HEK293 (cell line): ENCODE measurements at regions not wholly inside any gene's neighbourhood (a gene's known extent, or its start where the extent isn't known, plus 50 kb on each side); places are given as distances from the start of the nearest gene placed in this dataset.

Experiments
- CTCF ChIA-PET: fragments of 350-600 bp; formaldehyde crosslinking; extraction: SDS; loops from one replicate; lab custom pipeline; 2021; ENCODE audit warnings: antibody characterized with exemption; lab: Yijun Ruan, JAX
- POLR2A ChIA-PET: fragments of 300-600 bp; formaldehyde crosslinking; extraction: SDS; loops from one replicate; lab custom pipeline; 2020; ENCODE audit warnings: antibody characterized with exemption, inconsistent platforms; lab: Yijun Ruan, JAX
- H3K27ac ChIP-seq: fragments of 200-500 bp; sonication (Bioruptor generic); 2 replicates; pipeline ENCODE4 v1.5.1; 2014; ENCODE audit warnings: low read depth, low read length, control low read depth, inconsistent platforms; ENCODE audit errors: extremely low read depth
- H3K36me3 ChIP-seq, 2 experiments: fragments of 200-500 bp in 1 of 2; sonication (Bioruptor generic) in 1 of 2; 1 replicate in 1 of 2; 2 replicates in 1 of 2; pipeline ENCODE4 v1.5.1; 2014 to 2017; ENCODE audit warnings: inconsistent platforms in 2 of 2, low read length in 2 of 2; ENCODE audit not compliant: control insufficient read depth in 2 of 2, insufficient read depth in 1 of 2
- H3K4me1 ChIP-seq: fragments of 200-500 bp; sonication (Bioruptor generic); 2 replicates; pipeline ENCODE4 v1.5.1; 2014; ENCODE audit warnings: mild to moderate bottlenecking, low read length, inconsistent platforms; ENCODE audit not compliant: control insufficient read depth, insufficient read depth
- H3K4me3 ChIP-seq: 2 replicates; pipeline ENCODE4 v1.5.1; 2011; ENCODE audit warnings: low read depth, mild to moderate bottlenecking, control low read depth, low read length, moderate library complexity
- H3K9me3 ChIP-seq: fragments of 200-500 bp; sonication (Bioruptor generic); 2 replicates; pipeline ENCODE4 v1.5.1; 2014; ENCODE audit warnings: low read depth, low read length, inconsistent platforms; ENCODE audit not compliant: control insufficient read depth, insufficient read depth
- HOXC10 ChIP-seq: sonication (generic); formaldehyde crosslinking; IDR thresholded peaks from 2 replicates; pipeline ENCODE4 v1.8.1; 2023; ENCODE audit warnings: mild to moderate bottlenecking, missing genetic modification reagents
- KLF1 ChIP-seq: fragments of 450-650 bp; formaldehyde crosslinking; IDR thresholded peaks from 2 replicates; pipeline ENCODE4 v1.5.1; 2016; ENCODE audit warnings: missing biosample characterization, missing genetic modification characterization
- SP3 ChIP-seq: fragments of 450-650 bp; formaldehyde crosslinking; IDR thresholded peaks from 2 replicates; pipeline ENCODE4 v1.5.1; 2016; ENCODE audit warnings: missing biosample characterization, missing genetic modification characterization
- YY1 ChIP-seq: fragments of 450-650 bp; formaldehyde crosslinking; IDR thresholded peaks from 2 replicates; pipeline ENCODE4 v1.5.1; 2018; ENCODE audit warnings: missing biosample characterization, missing genetic modification characterization
- ZNF140 ChIP-seq: fragments of 450-650 bp; formaldehyde crosslinking; IDR thresholded peaks from 2 replicates; pipeline ENCODE4 v1.5.1; 2016; ENCODE audit warnings: missing biosample characterization, missing genetic modification characterization
- ZNF174 ChIP-seq: fragments of 450-650 bp; formaldehyde crosslinking; IDR thresholded peaks from 2 replicates; pipeline ENCODE4 v1.5.0; 2017; ENCODE audit warnings: missing biosample characterization, mild to moderate bottlenecking, missing genetic modification characterization
- ZNF292 ChIP-seq: fragments of 450-650 bp; formaldehyde crosslinking; IDR thresholded peaks from 2 replicates; pipeline ENCODE4 v1.5.1; 2016; ENCODE audit warnings: low read depth, missing biosample characterization, missing genetic modification characterization, borderline replicate concordance
- ZNF350 ChIP-seq: fragments of 450-650 bp; formaldehyde crosslinking; IDR thresholded peaks from 2 replicates; pipeline ENCODE4 v1.5.0; 2017; ENCODE audit warnings: missing biosample characterization, mild to moderate bottlenecking, missing genetic modification characterization
- ZNF416 ChIP-seq: fragments of 450-650 bp; formaldehyde crosslinking; IDR thresholded peaks from 2 replicates; pipeline ENCODE4 v1.5.1; 2016; ENCODE audit warnings: missing biosample characterization, missing genetic modification characterization
- ZNF548 ChIP-seq: fragments of 450-650 bp; formaldehyde crosslinking; IDR thresholded peaks from 2 replicates; pipeline ENCODE4 v1.5.1; 2016; ENCODE audit warnings: missing biosample characterization, missing genetic modification characterization
- ZNF626 ChIP-seq: fragments of 450-650 bp; sonication (Bioruptor Pico); formaldehyde crosslinking; IDR thresholded peaks from 2 replicates; pipeline ENCODE4 v1.5.1; 2018; ENCODE audit warnings: missing biosample characterization, missing genetic modification characterization, inconsistent platforms
- ZNF658 ChIP-seq: fragments of 450-650 bp; formaldehyde crosslinking; IDR thresholded peaks from 2 replicates; pipeline ENCODE4; 2016; ENCODE audit warnings: missing biosample characterization, missing genetic modification characterization
- ZNF791 ChIP-seq: fragments of 450-650 bp; formaldehyde crosslinking; IDR thresholded peaks from 2 replicates; pipeline ENCODE4 v1.5.1; 2016; ENCODE audit warnings: missing biosample characterization, missing genetic modification characterization
- ZSCAN16 ChIP-seq: fragments of 450-650 bp; formaldehyde crosslinking; IDR thresholded peaks from 2 replicates; pipeline ENCODE4 v1.5.1; 2016; ENCODE audit warnings: missing biosample characterization, missing genetic modification characterization
- TF ChIP-seq, protein P1 (sequence below): fragments of 450-650 bp; formaldehyde crosslinking; IDR thresholded peaks from 2 replicates; pipeline ENCODE4 v1.5.1; 2016; ENCODE audit warnings: missing biosample characterization, missing genetic modification characterization
- TF ChIP-seq, protein P2 (sequence below): fragments of 450-650 bp; formaldehyde crosslinking; IDR thresholded peaks from 2 replicates; pipeline ENCODE4 v1.5.1; 2016; ENCODE audit warnings: missing biosample characterization, missing genetic modification characterization
- TF ChIP-seq, protein P3 (sequence below): fragments of 450-650 bp; formaldehyde crosslinking; IDR thresholded peaks from 2 replicates; pipeline ENCODE4 v1.5.1; 2016; ENCODE audit warnings: missing biosample characterization, missing genetic modification characterization
- TF ChIP-seq, protein P4 (sequence below): fragments of 450-650 bp; formaldehyde crosslinking; IDR thresholded peaks from 2 replicates; pipeline ENCODE4 v1.5.1; 2017; ENCODE audit warnings: missing biosample characterization, missing genetic modification characterization
- TF ChIP-seq, protein P5 (sequence below): fragments of 450-650 bp; IDR thresholded peaks from 2 replicates; pipeline ENCODE4 v1.5.1; 2018; ENCODE audit warnings: missing biosample characterization, mild to moderate bottlenecking, missing genetic modification characterization
- TF ChIP-seq, protein P6 (sequence below): fragments of 450-650 bp; formaldehyde crosslinking; IDR thresholded peaks from 2 replicates; pipeline ENCODE4 v1.5.1; 2016; ENCODE audit warnings: missing biosample characterization, missing genetic modification characterization

DNA sequence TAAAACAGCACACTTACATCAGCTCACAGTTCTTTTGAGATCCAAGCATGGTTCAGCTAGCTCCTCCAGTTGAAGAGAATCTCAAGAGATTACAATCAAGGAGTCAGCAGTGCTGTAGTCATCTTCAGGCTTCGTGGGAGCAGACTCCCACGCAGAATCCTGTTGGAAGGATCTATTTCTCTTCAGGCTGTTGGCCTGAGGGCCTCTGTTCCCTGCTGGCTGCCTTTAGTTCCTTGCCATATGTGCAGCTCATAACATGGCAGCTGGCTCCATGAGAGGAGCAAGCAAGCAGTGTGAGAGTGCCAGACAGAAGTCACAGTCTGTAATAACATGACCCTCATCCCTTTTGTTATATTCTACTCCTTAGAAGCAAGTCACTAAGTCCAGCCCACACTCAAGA is 168.6 kb downstream of the COX18 start (continued):
- TF ChIP-seq, protein P1, sequence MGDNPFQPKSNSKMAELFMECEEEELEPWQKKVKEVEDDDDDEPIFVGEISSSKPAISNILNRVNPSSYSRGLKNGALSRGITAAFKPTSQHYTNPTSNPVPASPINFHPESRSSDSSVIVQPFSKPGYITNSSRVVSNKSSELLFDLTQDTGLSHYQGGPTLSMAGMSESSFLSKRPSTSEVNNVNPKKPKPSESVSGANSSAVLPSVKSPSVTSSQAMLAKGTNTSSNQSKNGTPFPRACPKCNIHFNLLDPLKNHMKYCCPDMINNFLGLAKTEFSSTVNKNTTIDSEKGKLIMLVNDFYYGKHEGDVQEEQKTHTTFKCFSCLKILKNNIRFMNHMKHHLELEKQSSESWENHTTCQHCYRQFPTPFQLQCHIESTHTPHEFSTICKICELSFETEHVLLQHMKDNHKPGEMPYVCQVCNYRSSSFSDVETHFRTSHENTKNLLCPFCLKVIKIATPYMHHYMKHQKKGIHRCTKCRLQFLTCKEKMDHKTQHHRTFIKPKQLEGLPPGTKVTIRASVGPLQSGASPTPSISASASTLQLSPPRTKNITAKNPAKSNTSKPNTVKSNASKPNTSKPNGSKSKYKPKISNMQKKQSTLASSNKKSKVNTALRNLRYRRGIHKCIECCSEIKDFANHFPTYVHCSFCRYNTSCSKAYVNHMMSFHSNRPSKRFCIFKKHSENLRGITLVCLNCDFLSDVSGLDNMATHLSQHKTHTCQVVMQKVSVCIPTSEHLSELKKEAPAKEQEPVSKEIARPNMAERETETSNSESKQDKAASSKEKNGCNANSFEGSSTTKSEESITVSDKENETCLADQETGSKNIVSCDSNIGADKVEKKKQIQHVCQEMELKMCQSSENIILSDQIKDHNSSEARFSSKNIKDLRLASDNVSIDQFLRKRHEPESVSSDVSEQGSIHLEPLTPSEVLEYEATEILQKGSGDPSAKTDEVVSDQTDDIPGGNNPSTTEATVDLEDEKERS (tag by site-specific recombination), result no peak
- no peak for TF ChIP-seq ZSCAN16 (tag by site-specific recombination)
- no peak for TF ChIP-seq ZNF174 (tag by site-specific recombination)
- no peak for TF ChIP-seq ZNF416 (tag by site-specific recombination)
- TF ChIP-seq, protein P2, sequence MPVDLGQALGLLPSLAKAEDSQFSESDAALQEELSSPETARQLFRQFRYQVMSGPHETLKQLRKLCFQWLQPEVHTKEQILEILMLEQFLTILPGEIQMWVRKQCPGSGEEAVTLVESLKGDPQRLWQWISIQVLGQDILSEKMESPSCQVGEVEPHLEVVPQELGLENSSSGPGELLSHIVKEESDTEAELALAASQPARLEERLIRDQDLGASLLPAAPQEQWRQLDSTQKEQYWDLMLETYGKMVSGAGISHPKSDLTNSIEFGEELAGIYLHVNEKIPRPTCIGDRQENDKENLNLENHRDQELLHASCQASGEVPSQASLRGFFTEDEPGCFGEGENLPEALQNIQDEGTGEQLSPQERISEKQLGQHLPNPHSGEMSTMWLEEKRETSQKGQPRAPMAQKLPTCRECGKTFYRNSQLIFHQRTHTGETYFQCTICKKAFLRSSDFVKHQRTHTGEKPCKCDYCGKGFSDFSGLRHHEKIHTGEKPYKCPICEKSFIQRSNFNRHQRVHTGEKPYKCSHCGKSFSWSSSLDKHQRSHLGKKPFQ (tag by site-specific recombination), result no peak
- TF ChIP-seq, protein P3, sequence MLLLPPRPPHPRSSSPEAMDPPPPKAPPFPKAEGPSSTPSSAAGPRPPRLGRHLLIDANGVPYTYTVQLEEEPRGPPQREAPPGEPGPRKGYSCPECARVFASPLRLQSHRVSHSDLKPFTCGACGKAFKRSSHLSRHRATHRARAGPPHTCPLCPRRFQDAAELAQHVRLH (tag by site-specific recombination), result no peak
- no peak for TF ChIP-seq YY1 (tag by site-specific recombination)
- TF ChIP-seq ZNF350 (tag by site-specific recombination), result no peak
- no peak for TF ChIP-seq KLF1 (tag by site-specific recombination)
- no peak for TF ChIP-seq SP3
- TF ChIP-seq ZNF658 (tag by site-specific recombination), result no peak

DNA sequence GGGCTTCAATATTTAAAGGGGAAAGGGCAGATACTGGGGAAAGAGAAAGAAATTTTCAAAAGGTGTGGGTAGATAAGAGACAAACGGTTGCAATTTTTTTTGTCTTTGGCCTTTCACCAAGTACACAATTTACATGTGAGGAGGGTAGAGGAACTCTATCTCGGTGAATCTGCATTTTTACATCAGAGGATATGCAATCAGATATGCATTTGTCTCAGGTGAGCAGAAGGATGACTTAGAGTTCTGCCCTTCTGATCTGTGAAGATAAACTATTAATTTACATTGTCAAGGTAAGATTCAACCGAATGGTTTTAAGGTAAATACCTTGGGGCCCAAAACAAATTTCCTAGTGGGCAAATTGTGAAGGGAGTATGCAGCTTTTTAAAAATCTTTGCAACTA is 169.9 kb downstream of the COX18 start:
- no peaks in the 10 kb centered on the region for H3K36me3 ChIP-seq
- no peaks in the 10 kb centered on the region for H3K4me1 ChIP-seq
- H3K9me3 ChIP-seq, result no peaks in the 10 kb centered on the region
- TF ChIP-seq, protein P4, sequence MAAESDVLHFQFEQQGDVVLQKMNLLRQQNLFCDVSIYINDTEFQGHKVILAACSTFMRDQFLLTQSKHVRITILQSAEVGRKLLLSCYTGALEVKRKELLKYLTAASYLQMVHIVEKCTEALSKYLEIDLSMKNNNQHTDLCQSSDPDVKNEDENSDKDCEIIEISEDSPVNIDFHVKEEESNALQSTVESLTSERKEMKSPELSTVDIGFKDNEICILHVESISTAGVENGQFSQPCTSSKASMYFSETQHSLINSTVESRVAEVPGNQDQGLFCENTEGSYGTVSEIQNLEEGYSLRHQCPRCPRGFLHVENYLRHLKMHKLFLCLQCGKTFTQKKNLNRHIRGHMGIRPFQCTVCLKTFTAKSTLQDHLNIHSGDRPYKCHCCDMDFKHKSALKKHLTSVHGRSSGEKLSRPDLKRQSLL (tag by site-specific recombination), result no peak
- TF ChIP-seq, protein P5, sequence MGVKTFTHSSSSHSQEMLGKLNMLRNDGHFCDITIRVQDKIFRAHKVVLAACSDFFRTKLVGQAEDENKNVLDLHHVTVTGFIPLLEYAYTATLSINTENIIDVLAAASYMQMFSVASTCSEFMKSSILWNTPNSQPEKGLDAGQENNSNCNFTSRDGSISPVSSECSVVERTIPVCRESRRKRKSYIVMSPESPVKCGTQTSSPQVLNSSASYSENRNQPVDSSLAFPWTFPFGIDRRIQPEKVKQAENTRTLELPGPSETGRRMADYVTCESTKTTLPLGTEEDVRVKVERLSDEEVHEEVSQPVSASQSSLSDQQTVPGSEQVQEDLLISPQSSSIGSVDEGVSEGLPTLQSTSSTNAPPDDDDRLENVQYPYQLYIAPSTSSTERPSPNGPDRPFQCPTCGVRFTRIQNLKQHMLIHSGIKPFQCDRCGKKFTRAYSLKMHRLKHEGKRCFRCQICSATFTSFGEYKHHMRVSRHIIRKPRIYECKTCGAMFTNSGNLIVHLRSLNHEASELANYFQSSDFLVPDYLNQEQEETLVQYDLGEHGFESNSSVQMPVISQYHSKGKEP (tag by site-specific recombination), result no peak
- TF ChIP-seq ZNF140 (tag by site-specific recombination) (no peak), ZNF292 (tag by site-specific recombination) (no peak), ZNF626 (tag by site-specific recombination) (no peak), ZNF791 (tag by site-specific recombination) (no peak), ZNF548 (no peak), HOXC10 (CRISPR knock-in tag) (no peak)
- TF ChIP-seq, protein P6, sequence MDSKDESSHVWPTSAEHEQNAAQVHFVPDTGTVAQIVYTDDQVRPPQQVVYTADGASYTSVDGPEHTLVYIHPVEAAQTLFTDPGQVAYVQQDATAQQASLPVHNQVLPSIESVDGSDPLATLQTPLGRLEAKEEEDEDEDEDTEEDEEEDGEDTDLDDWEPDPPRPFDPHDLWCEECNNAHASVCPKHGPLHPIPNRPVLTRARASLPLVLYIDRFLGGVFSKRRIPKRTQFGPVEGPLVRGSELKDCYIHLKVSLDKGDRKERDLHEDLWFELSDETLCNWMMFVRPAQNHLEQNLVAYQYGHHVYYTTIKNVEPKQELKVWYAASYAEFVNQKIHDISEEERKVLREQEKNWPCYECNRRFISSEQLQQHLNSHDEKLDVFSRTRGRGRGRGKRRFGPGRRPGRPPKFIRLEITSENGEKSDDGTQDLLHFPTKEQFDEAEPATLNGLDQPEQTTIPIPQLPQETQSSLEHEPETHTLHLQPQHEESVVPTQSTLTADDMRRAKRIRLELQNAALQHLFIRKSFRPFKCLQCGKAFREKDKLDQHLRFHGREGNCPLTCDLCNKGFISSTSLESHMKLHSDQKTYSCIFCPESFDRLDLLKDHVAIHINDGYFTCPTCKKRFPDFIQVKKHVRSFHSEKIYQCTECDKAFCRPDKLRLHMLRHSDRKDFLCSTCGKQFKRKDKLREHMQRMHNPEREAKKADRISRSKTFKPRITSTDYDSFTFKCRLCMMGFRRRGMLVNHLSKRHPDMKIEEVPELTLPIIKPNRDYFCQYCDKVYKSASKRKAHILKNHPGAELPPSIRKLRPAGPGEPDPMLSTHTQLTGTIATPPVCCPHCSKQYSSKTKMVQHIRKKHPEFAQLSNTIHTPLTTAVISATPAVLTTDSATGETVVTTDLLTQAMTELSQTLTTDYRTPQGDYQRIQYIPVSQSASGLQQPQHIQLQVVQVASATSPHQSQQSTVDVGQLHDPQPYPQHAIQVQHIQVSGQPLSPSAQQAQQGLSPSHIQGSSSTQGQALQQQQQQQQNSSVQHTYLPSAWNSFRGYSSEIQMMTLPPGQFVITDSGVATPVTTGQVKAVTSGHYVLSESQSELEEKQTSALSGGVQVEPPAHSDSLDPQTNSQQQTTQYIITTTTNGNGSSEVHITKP (tag by site-specific recombination), result no peak
- no peak overlapping the region for H3K4me3 ChIP-seq
- ChIA-PET POLR2A (no interaction called here), CTCF (interaction anchor here (0.5 kb wide), 1 partner anchor 478 kb away, joined by 3 read pairs; no protein-coding TSS in a partner anchor)
- H3K27ac ChIP-seq, result no peak overlapping the region
